ENCODE measurements at regions not wholly inside any gene's neighbourhood (a gene's known extent, or its start where the extent isn't known, plus 50 kb on each side); places are given as distances from the start of the nearest gene placed in this dataset.

- no peak for DNase-seq
Observed at GRCh38 chr16:50954469-50954868, 196.6 kb downstream of the SALL1 start.

- no peak for DNase-seq
Observed at GRCh38 chr16:50953290-50953689, 197.8 kb downstream of the SALL1 start.

DNA sequence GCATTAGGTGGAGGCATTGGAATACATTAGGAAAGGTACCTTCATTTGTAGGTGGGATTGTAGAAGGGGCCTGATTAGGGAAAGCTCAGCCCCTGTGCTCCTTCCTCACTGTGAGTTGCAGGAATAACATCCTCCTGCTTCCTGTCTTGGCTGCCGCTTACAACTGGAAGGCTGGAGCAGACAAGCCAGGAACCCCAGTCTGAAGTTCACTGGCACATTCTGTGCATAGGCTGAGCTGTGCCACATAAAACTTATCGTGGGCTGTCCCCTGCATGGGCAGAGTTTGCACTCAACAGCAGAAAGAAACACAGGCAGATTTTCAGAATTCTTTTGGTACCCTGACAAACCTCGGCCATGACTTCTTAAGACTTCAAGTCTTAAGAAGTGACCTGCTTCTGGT is 200.1 kb downstream of the SALL1 start:
- no peak for DNase-seq

DNA sequence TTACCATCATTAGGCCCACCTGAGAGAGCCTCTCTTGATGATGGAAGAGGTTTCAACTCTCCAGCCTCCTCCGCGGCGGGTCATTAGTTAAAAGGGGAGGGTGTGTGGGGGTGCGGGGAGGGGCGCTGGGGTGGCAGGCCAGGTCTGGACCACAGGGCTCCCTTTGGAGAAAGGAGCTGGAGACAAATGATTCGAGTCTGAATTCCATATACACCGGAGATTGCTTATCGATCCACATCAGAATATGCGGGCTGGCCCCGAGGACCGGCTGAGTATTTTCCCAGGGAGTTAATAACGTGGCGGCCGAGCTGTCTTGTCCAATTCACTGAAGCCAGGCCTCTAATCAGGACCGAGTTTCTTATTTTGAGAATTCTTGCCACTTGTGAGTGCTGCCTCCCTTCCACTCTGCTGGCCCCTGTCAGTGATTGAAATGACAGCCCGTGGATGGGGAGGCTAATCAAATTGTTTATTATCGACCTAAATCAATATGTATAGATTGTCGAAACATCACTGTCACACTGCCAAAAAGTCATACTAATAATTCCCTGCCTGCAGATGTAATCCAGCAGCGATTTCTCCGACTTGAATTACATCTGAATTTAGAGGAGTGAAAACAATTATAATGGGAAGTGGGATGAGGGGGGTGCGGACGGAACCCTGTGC is 202.7 kb downstream of the SALL1 start:
- no peak for DNase-seq

- DNase-seq = no peak
Observed at GRCh38 chr16:50947826-50948225, 203.2 kb downstream of the SALL1 start.

DNA sequence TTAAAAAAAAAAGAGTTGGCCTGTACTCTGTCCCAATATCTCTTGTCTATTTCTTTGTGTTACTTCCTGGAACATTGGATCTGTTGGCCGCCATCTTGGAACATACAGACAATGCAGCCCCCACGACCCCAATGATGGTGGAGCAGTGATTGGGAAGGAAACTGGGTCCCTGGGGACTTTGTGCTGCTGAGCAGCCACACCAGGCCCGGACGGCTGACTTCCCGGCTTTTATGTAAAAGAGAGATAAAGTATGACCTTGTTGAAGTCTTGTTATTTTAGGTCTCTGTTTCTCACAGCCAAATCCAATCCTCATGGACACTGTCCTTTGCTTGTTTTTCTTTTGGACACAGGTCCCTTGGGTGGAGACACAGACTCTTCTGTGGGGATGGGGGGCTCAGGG is 204.5 kb downstream of the SALL1 start:
- DNase-seq = no peak

DNA sequence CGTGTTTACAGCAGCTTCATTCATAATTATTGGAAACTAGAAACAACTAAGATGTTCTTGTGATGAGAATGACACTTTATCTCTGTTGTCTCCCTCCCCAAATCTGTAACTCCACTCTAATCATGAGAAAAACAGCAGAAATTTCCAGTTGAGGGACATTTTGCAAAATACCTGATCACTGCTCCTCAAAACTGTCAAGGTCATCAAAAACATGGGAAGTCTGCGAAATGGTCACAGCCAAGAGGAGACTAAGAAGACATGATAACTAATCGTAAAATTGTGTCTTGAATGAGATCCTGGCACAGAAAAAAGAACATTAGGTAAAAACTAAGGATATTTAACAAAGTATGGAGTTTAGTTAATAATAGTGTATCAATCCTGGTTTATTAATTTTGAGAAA is 204.2 kb downstream of the CYLD start:
- DNase-seq = no peak

- no peak for DNase-seq
Observed at GRCh38 chr16:50945171-50945570, 203.3 kb downstream of the CYLD start.

GRCh38 chr16:50944436-50944835 is 202.6 kb downstream of the CYLD start:
- no peak for DNase-seq

DNA sequence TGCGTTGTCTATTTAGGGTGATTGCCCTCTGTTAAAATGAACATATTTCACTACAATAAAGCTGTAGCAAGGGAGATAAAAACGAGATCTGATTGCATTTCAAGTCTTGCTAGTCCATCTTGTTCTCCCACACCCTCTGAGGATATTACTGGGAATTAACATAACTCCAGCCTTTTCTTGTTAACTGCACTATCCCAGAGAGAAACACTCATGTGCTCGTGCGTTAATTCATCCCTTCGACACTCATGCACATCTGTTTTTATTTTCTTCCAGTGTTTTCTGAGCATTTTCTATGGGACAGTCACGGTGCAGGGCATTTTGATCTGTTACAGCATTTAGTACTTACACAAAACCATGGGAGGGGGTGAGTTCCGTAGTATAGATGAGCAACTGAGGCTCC is 202.1 kb downstream of the CYLD start:
- no peak for DNase-seq

DNA sequence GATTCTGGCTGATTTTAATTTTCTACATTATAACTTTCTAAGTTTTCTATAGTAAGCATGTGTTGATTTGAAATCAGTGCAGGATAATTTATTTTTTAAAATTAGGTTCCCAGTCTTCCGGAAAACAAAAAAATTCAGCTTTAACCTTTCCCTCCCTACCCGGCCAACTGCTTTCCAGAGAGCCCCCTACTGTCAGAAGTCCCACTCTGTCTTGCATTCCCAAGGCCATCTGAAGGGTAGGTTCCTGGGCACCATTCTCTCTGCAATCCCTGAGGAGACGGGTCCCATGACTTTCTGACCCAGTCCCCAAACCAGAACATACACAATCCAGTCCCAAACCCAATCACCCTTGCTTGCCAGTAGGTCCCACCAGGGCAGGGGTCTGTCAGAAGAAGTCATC is 200.3 kb downstream of the CYLD start:
- DNase-seq = no peak

- DNase-seq = no peak
Observed at GRCh38 chr16:50941681-50942080, 199.8 kb downstream of the CYLD start.

- DNase-seq = peak; percentile 8
Observed at GRCh38 chr16:50940275-50940854, 198.5 kb downstream of the CYLD start.

GRCh38 chr16:50939356-50939755 is 197.5 kb downstream of the CYLD start:
- DNase-seq = no peak

DNA sequence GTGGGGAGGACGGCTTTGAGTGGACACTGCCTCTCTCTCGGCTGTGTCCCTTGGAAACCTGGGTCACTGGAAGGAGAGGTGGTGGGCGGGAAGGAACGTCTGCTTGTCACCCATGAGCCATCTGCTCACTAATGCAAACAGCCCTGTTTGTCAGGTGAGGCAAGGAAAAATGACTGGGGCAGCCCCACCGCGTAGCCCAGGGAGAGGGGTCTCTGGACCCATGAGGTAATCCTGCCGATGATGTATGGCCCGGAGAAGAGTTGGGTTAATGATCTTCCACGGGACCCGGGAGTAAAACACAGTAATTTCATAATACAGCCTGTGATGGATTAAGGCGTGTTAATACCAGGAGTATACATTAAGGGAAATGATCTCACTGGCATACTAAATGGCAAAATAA is 197.0 kb downstream of the CYLD start:
- DNase-seq = no peak

- DNase-seq = no peak
Observed at GRCh38 chr16:50933262-50933661, 191.4 kb downstream of the CYLD start.

GRCh38 chr16:50932348-50932935 is 190.6 kb downstream of the CYLD start:
- DNase-seq = no peak

GRCh38 chr16:50928065-50928464 is 186.2 kb downstream of the CYLD start:
- DNase-seq = no peak

GRCh38 chr16:50925758-50926357 is 184.0 kb downstream of the CYLD start:
- DNase-seq = no peak

DNA sequence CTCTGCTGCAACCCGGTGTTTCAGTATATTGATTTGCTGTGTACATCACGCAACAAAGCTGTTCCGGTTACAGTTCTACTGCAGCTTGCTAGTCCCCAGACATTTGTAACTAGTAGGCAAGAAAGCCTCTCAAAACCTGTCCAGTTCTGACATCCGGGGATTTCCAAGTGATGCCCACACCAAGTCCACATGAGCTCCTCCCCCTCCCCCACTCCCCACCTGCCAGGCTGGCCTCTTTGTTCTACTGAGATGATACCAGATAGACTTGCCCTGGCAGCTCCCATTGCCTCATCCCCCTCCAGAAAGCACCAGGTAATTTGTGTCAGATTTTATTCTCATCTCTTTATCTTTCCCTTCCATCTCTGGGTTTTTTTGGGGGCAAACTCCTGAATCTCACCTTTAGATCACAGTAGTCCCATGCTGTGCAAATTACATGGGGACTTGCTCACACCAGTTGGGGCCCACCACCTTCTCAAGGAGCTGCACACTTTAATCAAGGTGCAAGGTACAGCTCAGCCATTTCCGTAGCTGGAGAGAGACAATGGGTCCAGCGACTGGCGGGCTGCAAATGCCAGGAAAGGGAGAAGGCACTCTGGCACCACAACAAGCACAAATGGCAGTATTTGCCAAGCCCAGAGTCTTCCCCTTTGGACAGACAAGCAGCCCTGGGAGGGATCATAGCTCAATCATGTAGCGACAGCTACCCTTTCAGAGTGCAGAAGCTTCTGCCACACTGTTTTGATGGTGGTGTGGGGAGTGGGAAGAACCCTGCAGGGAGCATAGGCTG is 183.1 kb downstream of the CYLD start:
- DNase-seq = no peak

DNA sequence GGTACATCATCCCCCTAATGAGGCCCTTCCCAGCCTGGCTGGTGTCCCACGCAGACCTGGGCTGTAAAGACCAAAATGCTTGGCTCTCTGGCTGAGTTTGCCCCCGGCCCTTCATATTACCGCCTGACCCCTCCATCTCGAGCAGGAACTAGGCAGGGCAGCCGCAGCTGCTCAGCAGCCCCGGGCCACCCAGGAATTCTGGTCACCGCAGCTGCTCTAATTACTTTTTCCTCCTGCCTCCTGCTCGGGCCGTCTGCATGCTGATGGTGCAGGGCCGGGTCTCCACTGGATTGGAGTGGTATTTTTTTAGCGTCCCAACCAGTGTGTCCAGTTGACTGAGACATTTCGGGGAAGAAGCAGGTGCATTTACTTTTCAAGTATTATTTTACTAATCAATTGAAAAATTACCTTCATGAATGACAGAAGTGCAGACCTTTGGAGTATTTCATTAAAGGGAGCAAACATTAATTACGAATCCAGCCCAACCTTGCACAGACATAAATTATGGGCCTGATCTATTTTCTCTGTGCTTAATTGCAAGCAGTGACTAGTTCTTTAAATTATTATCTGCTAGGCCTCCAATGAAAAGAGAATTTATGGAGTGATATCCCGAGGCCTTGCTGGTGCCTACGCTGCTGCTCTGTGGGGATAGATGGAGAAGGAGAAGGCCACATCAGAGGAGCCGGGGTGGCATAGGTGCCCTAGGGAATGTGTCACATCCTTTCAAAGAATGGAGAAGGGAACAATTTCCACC is 176.2 kb downstream of the CYLD start:
- no peak for DNase-seq

DNA sequence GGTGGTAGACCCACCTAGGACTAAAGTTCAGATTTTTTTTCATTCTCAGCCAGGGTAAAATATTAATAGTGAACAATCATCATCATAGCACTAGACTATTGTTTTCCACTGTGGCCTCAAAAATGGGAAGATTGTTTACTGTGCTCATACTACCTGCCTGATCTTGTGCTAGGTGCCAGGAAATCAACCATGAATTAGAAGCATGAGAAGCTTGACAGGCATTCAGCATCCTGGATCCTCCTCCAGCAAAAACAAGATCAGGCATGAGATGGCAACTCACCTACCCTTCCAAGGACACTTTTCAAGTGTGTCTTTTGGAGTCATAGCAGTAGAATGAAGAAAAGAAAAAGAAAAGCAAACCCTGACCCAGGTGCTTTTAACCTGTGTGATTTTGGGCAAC is 174.2 kb downstream of the CYLD start:
- DNase-seq = no peak

- no peak for DNase-seq
Observed at GRCh38 chr16:50915120-50915519, 173.2 kb downstream of the CYLD start.

Measured in DMS53 (cell line).